ENCODE measurements at regions not wholly inside any gene's neighbourhood (a gene's known extent, or its start where the extent isn't known, plus 50 kb on each side); places are given as distances from the start of the nearest gene placed in this dataset.

DNA sequence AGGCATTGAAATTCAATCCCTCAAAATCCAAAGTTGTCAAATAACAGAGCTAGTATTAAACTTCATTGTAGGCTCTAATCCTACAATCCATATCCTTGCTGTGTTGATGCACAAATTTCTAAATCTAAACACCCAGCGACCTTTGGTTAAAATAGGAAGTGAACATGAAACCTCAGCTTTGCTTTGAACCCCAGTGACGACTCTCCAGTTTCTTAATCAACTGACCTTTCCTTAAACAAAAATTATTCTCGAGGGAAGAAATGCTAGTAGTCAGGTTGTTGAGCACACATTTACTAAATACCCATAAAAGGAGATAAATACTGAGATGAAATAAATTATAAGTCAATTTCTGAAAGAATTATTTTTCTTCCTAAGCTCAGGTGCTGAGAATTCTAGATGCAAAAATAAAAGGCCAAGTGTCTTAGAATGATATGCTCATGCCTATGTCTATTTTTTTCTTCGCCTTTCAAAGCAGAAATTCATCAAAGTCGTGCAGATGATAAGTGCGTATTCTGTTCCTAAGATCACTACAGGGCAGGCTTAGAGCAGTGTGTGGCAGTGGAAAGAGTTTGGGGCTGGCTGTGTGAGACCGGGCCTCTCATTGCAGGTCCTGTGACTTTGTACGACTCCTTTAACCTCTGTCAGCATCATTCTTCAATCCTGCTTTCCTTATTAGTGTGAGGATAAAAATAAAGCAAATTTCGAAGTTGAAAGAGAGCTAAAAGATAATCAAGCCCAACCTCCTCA, 208.7 kb downstream of the PRL start:
- POLR2A ChIA-PET, result no interaction called here
- Histone ChIP-seq H3K4me1 (peaks cover under 1% of the 10 kb centered on the region; the same call in 1 of the 3 replicates), H3K9me3 (0 out of 3 replicates have a peak, but pooled peaks cover 2% of the 10 kb centered on the region), H3K4me3 (no peak overlapping the region), H3K27ac (no peak overlapping the region), H3K4me2 (no peak overlapping the region)
- WGBS (ENCODE audit: missing lambda C conversion rate), result 64% methylated on average over 9 of the region's 9 CpGs
- FAIRE-seq (no peak), DNase-seq (ENCODE audit: low read depth in 1 of 2, low spot score in 1 of 2) (no peak), ATAC-seq (no peak)
- TF ChIP-seq, protein P1, sequence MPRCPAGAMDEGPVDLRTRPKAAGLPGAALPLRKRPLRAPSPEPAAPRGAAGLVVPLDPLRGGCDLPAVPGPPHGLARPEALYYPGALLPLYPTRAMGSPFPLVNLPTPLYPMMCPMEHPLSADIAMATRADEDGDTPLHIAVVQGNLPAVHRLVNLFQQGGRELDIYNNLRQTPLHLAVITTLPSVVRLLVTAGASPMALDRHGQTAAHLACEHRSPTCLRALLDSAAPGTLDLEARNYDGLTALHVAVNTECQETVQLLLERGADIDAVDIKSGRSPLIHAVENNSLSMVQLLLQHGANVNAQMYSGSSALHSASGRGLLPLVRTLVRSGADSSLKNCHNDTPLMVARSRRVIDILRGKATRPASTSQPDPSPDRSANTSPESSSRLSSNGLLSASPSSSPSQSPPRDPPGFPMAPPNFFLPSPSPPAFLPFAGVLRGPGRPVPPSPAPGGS (IDR thresholded peaks at IDR 0.05), result no peak
- TF ChIP-seq RFX5 (IDR thresholded peaks at IDR 0.05) (no peak), EP300 (IDR thresholded peaks at IDR 0.05) (no peak), CHD4 (IDR thresholded peaks at IDR 0.05; ENCODE audit: borderline replicate concordance) (no peak), FOXS1 (CRISPR knock-in tag; IDR thresholded peaks at IDR 0.05) (no peak), KDM5A (IDR thresholded peaks at IDR 0.05) (no peak), EHMT2 (IDR thresholded peaks at IDR 0.05; ENCODE audit: low read depth) (no peak), NFE2L2 (conservative IDR thresholded peaks at IDR 0.05; ENCODE audit: low read length) (no peak), SMC3 (IDR thresholded peaks at IDR 0.05) (no peak), KDM1A (IDR thresholded peaks at IDR 0.05; ENCODE audit: low read depth) (no peak), MAFK (IDR thresholded peaks at IDR 0.05; ENCODE audit: partially characterized antibody) (no peak), JUNB (IDR thresholded peaks at IDR 0.05) (no peak), EHF (CRISPR knock-in tag; IDR thresholded peaks at IDR 0.05) (no peak), HDAC2 (IDR thresholded peaks at IDR 0.05) (no peak)
- TF ChIP-seq, protein P2, sequence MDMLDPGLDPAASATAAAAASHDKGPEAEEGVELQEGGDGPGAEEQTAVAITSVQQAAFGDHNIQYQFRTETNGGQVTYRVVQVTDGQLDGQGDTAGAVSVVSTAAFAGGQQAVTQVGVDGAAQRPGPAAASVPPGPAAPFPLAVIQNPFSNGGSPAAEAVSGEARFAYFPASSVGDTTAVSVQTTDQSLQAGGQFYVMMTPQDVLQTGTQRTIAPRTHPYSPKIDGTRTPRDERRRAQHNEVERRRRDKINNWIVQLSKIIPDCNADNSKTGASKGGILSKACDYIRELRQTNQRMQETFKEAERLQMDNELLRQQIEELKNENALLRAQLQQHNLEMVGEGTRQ (IDR thresholded peaks at IDR 0.05), result no peak
- TF ChIP-seq, protein P3, sequence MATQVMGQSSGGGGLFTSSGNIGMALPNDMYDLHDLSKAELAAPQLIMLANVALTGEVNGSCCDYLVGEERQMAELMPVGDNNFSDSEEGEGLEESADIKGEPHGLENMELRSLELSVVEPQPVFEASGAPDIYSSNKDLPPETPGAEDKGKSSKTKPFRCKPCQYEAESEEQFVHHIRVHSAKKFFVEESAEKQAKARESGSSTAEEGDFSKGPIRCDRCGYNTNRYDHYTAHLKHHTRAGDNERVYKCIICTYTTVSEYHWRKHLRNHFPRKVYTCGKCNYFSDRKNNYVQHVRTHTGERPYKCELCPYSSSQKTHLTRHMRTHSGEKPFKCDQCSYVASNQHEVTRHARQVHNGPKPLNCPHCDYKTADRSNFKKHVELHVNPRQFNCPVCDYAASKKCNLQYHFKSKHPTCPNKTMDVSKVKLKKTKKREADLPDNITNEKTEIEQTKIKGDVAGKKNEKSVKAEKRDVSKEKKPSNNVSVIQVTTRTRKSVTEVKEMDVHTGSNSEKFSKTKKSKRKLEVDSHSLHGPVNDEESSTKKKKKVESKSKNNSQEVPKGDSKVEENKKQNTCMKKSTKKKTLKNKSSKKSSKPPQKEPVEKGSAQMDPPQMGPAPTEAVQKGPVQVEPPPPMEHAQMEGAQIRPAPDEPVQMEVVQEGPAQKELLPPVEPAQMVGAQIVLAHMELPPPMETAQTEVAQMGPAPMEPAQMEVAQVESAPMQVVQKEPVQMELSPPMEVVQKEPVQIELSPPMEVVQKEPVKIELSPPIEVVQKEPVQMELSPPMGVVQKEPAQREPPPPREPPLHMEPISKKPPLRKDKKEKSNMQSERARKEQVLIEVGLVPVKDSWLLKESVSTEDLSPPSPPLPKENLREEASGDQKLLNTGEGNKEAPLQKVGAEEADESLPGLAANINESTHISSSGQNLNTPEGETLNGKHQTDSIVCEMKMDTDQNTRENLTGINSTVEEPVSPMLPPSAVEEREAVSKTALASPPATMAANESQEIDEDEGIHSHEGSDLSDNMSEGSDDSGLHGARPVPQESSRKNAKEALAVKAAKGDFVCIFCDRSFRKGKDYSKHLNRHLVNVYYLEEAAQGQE (IDR thresholded peaks at IDR 0.05), result no peak
- CTCF ChIA-PET, result no interaction called here

DNA sequence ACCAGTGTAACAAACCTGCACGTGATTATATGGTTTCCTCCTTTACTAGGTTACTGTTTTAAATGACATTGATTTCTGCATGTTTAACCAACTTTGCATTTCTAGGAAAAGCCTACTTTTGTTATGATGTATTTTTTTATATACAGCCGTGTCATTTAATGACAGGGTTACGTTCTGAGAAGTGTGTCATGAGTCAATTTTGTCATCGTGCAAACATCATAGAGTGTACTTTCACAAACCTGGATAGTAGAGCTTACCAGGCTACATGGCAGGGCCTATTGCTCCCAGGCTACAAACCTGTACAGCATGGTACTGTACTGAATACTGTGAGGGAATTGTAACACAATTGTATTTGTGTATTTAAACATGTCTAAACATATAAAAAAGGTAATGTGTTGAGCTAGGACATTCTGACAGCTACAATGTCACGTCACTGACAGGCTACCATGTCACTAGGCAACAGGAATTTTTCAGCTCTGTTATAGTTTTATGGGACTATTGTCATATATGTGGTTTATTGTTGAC, 205.3 kb downstream of the PRL start:
- ChIA-PET CTCF (no interaction called here), POLR2A (no interaction called here)
- DNase-seq (ENCODE audit: low read depth in 1 of 2, low spot score in 1 of 2) (no peak), FAIRE-seq (no peak), ATAC-seq (no peak)
- WGBS (ENCODE audit: missing lambda C conversion rate), result 89% methylated on average over 5 of the region's 5 CpGs
- Histone ChIP-seq H3K4me2 (no peak overlapping the region), H3K27ac (no peak overlapping the region), H3K4me3 (no peak overlapping the region), H3K9me3 (no peaks in the 10 kb centered on the region), H3K4me1 (no peaks in the 10 kb centered on the region)
- TF ChIP-seq MYC (IDR thresholded peaks at IDR 0.05; ENCODE audit: borderline replicate concordance, low read length) (no peak), NFE2L2 (conservative IDR thresholded peaks at IDR 0.05; ENCODE audit: low read length) (no peak), PHF8 (IDR thresholded peaks at IDR 0.05; ENCODE audit: borderline replicate concordance, low read depth) (no peak), HEYL (CRISPR knock-in tag; IDR thresholded peaks at IDR 0.05) (no peak), CBX2 (IDR thresholded peaks at IDR 0.05; ENCODE audit: borderline replicate concordance, low read depth) (no peak), CHD2 (IDR thresholded peaks at IDR 0.05; ENCODE audit: low read length, partially characterized antibody) (no peak), ZSCAN20 (CRISPR knock-in tag; IDR thresholded peaks at IDR 0.05) (no peak), POLR2AphosphoS2 (conservative IDR thresholded peaks at IDR 0.05; ENCODE audit: low read length) (no peak), RNF2 (IDR thresholded peaks at IDR 0.05; ENCODE audit: borderline replicate concordance, low read depth) (no peak), HOXB13 (CRISPR knock-in tag; IDR thresholded peaks at IDR 0.05; ENCODE audit: low read depth) (no peak), JUNB (IDR thresholded peaks at IDR 0.05) (no peak)
- TF ChIP-seq, protein P4, sequence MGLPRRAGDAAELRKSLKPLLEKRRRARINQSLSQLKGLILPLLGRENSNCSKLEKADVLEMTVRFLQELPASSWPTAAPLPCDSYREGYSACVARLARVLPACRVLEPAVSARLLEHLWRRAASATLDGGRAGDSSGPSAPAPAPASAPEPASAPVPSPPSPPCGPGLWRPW (IDR thresholded peaks at IDR 0.05), result no peak
- TF ChIP-seq, protein P5, sequence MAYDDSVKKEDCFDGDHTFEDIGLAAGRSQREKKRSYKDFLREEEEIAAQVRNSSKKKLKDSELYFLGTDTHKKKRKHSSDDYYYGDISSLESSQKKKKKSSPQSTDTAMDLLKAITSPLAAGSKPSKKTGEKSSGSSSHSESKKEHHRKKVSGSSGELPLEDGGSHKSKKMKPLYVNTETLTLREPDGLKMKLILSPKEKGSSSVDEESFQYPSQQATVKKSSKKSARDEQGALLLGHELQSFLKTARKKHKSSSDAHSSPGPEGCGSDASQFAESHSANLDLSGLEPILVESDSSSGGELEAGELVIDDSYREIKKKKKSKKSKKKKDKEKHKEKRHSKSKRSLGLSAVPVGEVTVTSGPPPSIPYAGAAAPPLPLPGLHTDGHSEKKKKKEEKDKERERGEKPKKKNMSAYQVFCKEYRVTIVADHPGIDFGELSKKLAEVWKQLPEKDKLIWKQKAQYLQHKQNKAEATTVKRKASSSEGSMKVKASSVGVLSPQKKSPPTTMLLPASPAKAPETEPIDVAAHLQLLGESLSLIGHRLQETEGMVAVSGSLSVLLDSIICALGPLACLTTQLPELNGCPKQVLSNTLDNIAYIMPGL (CRISPR knock-in tag; IDR thresholded peaks at IDR 0.05; ENCODE audit: borderline replicate concordance), result no peak
- TF ChIP-seq, protein P6, sequence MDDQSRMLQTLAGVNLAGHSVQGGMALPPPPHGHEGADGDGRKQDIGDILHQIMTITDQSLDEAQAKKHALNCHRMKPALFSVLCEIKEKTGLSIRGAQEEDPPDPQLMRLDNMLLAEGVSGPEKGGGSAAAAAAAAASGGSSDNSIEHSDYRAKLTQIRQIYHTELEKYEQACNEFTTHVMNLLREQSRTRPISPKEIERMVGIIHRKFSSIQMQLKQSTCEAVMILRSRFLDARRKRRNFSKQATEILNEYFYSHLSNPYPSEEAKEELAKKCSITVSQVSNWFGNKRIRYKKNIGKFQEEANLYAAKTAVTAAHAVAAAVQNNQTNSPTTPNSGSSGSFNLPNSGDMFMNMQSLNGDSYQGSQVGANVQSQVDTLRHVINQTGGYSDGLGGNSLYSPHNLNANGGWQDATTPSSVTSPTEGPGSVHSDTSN (IDR thresholded peaks at IDR 0.05), result no peak

All from A549 (cell line).